Breast epithelium (tissue), 3 donors: ENCODE measurements at regions not wholly inside any gene's neighbourhood (a gene's known extent, or its start where the extent isn't known, plus 50 kb on each side); places are given as distances from the start of the nearest gene placed in this dataset.

ENCODE experiments used
- POLR2A ChIP-seq: fragments of 450-650 bp; IDR thresholded peaks from one replicate; pipeline ENCODE4 v1.6.1; 2016; ENCODE audit warnings: antibody characterized with exemption, mild to moderate bottlenecking, moderate library complexity
- TF ChIP-seq, protein P1 (sequence below), 3 donors: fragments of 450-650 bp; IDR thresholded peaks; one replicate each; pipeline ENCODE4 v1.5.1; 2016 to 2017; ENCODE audit warnings: antibody characterized with exemption in 3 of 3, mild to moderate bottlenecking in 3 of 3, moderate library complexity in 3 of 3

DNA sequence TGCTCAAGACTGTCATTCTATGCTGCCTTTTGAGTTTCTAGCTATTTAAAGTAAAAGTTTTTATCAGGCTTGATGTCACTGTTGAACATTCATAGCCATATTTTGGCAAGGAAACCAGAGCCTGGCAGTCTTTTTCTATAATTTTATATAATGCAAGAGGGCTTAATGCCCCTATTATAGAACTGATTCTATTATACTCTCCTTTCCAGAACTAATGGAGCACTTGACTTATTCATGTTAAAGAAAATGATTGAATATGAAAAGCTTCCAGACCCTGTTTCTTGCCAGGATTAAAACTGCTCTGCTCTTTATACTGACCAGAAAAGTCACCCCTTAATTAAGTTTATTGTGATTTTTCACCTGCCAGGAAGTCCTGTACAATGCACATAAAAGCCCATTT lies 337.6 kb upstream of the CHRM2 start:
- TF ChIP-seq POLR2A = no peak
- TF ChIP-seq, protein P1, sequence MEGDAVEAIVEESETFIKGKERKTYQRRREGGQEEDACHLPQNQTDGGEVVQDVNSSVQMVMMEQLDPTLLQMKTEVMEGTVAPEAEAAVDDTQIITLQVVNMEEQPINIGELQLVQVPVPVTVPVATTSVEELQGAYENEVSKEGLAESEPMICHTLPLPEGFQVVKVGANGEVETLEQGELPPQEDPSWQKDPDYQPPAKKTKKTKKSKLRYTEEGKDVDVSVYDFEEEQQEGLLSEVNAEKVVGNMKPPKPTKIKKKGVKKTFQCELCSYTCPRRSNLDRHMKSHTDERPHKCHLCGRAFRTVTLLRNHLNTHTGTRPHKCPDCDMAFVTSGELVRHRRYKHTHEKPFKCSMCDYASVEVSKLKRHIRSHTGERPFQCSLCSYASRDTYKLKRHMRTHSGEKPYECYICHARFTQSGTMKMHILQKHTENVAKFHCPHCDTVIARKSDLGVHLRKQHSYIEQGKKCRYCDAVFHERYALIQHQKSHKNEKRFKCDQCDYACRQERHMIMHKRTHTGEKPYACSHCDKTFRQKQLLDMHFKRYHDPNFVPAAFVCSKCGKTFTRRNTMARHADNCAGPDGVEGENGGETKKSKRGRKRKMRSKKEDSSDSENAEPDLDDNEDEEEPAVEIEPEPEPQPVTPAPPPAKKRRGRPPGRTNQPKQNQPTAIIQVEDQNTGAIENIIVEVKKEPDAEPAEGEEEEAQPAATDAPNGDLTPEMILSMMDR (IDR thresholded peaks at IDR 0.05) = no peak
